Ovary (tissue), 7 donors: ENCODE measurements at regions not wholly inside any gene's neighbourhood (a gene's known extent, or its start where the extent isn't known, plus 50 kb on each side); places are given as distances from the start of the nearest gene placed in this dataset.
"Not testable (repeated sequence)": the region's sequence is repeated elsewhere in the genome, so short reads cannot be mapped to it uniquely, and the experiment has no call there.

Experiments used
- DNase-seq, 5 donors: peaks; one replicate each; pipeline ENCODE4 v3.0.0-alpha.2; 2019 to 2020
- H3K27ac ChIP-seq, 2 donors: fragments of 200-600 bp; one replicate each; pipeline versions ENCODE4 v1.5.1 to v1.8.0; 2019 to 2022
- H3K27me3 ChIP-seq: fragments of 200-600 bp; one replicate; pipeline ENCODE4 v1.8.0; 2022
- H3K36me3 ChIP-seq: fragments of 200-600 bp; sonication (generic); one replicate; pipeline ENCODE4 v1.5.1; 2019
- H3K4me1 ChIP-seq: one replicate; pipeline ENCODE4 v1.8.1; 2013; ENCODE audit warnings: mild to moderate bottlenecking, moderate library complexity; ENCODE audit not compliant: insufficient read depth
- H3K4me3 ChIP-seq: fragments of 200-600 bp; sonication (generic); one replicate; pipeline ENCODE4 v1.5.1; 2017
- H3K9me3 ChIP-seq, 2 donors: fragments of 200-600 bp in 1 of 2; sonication (generic) in 1 of 2; one replicate each; pipeline versions ENCODE4 v1.5.1 to v1.8.1; 2013 to 2019; ENCODE audit warnings: mild to moderate bottlenecking in 1 of 2, moderate library complexity in 1 of 2
- EP300 ChIP-seq: sonication (generic); formaldehyde crosslinking; IDR thresholded peaks from one replicate; pipeline ENCODE4 v1.6.1; 2017; ENCODE audit warnings: antibody characterized with exemption
- POLR2A ChIP-seq: fragments of 450-650 bp; IDR thresholded peaks from one replicate; pipeline ENCODE4 v1.6.1; 2017; ENCODE audit warnings: antibody characterized with exemption, mild to moderate bottlenecking, moderate library complexity
- WGBS, 3 donors: extraction: QIAGEN DNeasy Blood & Tissue Kit in 1 of 3; methylation state at CpG; one replicate each; pipeline versions ENCODE4 v1.1.5 to v1.1.7; 2013 to 2017; 5-methylcytosine and 5-hydroxymethylcytosine counted together
- intact Hi-C, 4 donors: fragments of 100-400 bp; cut with DNase I; formaldehyde crosslinking; loops; one replicate each; pipeline versions ENCODE4 v1.11.0 to v1.15.1; 2022 to 2023
- TF ChIP-seq, protein P1 (sequence below), 3 donors: fragments of 450-650 bp in 2 of 3; fragments of 200-600 bp in 1 of 3; IDR thresholded peaks; one replicate each; pipeline versions ENCODE4 v1.5.1 to v1.8.0; 2016 to 2022; ENCODE audit warnings: antibody characterized with exemption in 3 of 3, mild to moderate bottlenecking in 1 of 3
- donor health status: DM: no; HTN: no; CAD: no; lungs with moderate emphysema.
- donor health status: DM: no; HTN: no; CAD: no.
- donor health status: Bipolar disorder and iron deficiency.
- donor health status: DM: no; HTN: no; CAD: no.
- donor health status: DM: yes; HTN: yes; CAD: no.

DNA sequence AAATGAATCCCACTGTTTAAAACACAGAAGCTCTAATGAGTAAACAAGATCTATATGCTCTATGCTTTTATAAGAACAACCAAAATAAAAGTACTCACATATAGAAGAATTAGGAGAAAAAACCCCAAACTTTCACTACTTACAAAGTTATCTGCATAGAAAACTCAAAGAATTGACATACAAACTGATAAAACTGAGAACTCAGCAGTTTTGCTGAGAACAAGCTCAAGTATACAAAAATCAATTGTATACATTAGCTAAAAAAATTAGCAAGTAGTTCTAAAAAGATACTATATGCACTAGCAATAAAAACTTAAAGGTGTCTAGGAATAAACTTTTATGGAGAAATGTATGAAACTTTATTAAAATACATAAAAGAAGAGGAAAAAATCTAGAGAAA, 186.2 kb upstream of the KAZN start:
- Histone ChIP-seq H3K4me1 (no peaks in the 10 kb centered on the region), H3K4me3 (no peak overlapping the region), H3K36me3 (no peaks in the 10 kb centered on the region), H3K27ac (no peak overlapping the region), H3K27me3 (peaks cover 3% of the 10 kb centered on the region), H3K9me3 (no peaks in the 10 kb centered on the region)
- no peak for DNase-seq
- TF ChIP-seq POLR2A = no peak
- no peak for TF ChIP-seq EP300
- TF ChIP-seq, protein P1, sequence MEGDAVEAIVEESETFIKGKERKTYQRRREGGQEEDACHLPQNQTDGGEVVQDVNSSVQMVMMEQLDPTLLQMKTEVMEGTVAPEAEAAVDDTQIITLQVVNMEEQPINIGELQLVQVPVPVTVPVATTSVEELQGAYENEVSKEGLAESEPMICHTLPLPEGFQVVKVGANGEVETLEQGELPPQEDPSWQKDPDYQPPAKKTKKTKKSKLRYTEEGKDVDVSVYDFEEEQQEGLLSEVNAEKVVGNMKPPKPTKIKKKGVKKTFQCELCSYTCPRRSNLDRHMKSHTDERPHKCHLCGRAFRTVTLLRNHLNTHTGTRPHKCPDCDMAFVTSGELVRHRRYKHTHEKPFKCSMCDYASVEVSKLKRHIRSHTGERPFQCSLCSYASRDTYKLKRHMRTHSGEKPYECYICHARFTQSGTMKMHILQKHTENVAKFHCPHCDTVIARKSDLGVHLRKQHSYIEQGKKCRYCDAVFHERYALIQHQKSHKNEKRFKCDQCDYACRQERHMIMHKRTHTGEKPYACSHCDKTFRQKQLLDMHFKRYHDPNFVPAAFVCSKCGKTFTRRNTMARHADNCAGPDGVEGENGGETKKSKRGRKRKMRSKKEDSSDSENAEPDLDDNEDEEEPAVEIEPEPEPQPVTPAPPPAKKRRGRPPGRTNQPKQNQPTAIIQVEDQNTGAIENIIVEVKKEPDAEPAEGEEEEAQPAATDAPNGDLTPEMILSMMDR (IDR thresholded peaks at IDR 0.05) = no peak
- intact Hi-C loops = no loop called here

DNA sequence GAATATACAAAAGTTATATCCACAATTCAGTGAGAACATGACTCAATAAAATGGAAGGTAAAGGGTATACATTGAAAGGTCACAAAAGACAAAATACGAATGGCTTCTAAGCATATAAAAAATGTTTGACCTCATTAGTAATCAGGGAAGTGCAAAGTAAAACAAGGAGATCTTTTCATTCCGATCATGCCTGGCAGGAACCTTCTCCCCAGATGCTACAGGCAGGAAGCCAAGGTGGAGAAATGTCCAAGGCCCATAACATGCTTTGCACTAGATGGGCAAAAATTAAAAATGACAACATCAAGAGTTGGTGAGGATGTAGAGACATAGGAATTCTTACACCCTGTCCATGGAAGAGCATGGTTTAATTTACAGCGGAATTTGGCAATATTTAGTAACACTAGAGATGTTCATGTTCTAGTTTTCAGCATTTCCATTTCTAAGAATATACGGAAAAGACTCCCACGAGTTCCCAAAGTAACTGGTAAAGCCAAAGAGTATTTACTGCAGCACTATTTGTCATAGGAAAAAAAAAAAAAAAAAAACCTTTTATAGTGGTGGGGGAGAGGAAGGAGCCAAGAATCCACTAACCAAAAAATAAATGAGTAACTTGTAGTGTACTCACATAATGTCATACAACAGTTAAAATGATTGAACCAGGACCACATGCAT, 184.5 kb upstream of the KAZN start:
- Histone ChIP-seq H3K27ac (no peak overlapping the region), H3K27me3 (peaks cover 3% of the 10 kb centered on the region), H3K4me1 (no peaks in the 10 kb centered on the region), H3K9me3 (no peaks in the 10 kb centered on the region), H3K36me3 (no peaks in the 10 kb centered on the region), H3K4me3 (no peak overlapping the region)
- WGBS, 3 donors = 23 to 32% (median 27%) methylated on average over 5 of the region's 5 CpGs
- intact Hi-C loops = no loop called here
- TF ChIP-seq, protein P1 (IDR thresholded peaks at IDR 0.05) = no peak
- TF ChIP-seq POLR2A (no peak), EP300 (no peak)
- no peak for DNase-seq

DNA sequence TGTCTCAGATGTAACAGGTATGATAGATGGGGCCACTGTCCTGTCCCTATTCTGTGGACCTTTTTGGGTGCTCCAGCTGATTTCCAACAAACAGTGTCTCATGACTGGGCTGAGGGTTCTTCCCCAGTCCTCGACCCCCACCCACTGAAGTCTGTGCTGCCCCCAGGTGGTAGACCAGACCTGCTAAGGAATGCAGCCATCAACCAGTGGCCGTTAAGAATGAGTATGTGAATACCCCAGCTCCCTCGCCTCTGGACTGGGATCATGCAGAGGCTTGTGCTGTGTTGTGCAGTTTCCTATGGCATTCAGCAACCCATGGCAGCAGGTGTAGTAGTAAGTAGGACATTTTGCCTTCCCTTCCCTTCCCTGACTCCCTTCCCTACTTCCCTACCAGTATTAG, 183.1 kb upstream of the KAZN start:
- intact Hi-C loops = no loop called here
- Histone ChIP-seq H3K27ac (no peak overlapping the region), H3K27me3 (peaks cover 3% of the 10 kb centered on the region), H3K4me1 (no peaks in the 10 kb centered on the region), H3K9me3 (no peaks in the 10 kb centered on the region), H3K4me3 (no peak overlapping the region), H3K36me3 (no peaks in the 10 kb centered on the region)
- DNase-seq = no peak
- TF ChIP-seq EP300 (no peak), POLR2A (no peak)
- TF ChIP-seq, protein P1 (IDR thresholded peaks at IDR 0.05) = no peak
- WGBS, 3 donors = 65 to 80% (median 69%) methylated on average over 3 of the region's 3 CpGs

DNA sequence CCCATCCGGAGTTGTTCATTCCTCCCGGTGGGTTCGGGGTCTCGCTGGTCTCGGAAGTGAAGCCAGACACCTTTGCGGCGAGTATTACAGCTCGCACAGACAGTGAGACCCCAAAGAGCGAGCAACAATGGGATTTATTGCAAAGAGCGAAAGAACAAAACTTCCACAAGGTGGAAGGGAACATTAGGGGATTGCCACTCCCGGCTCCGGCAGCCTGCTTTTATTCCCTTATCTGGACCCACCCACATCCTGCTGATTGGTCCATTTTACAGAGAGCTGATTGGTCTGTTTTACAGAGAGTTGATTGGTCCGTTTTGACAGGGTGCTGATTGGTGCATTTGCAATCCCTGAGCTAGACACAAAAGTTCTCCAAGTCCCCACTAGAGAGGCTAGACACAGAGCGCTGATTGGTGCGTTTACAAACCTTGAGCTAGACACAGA, 178.7 kb upstream of the KAZN start:
- DNase-seq, H3K4me3 ChIP-seq, H3K27me3 ChIP-seq, H3K9me3 ChIP-seq, intact Hi-C loops, H3K36me3 ChIP-seq, H3K27ac ChIP-seq, H3K4me1 ChIP-seq: not testable (repeated sequence)
- 94 to 95% (median 94%) methylated on average over 15 of the region's 15 CpGs for WGBS, 3 donors

DNA sequence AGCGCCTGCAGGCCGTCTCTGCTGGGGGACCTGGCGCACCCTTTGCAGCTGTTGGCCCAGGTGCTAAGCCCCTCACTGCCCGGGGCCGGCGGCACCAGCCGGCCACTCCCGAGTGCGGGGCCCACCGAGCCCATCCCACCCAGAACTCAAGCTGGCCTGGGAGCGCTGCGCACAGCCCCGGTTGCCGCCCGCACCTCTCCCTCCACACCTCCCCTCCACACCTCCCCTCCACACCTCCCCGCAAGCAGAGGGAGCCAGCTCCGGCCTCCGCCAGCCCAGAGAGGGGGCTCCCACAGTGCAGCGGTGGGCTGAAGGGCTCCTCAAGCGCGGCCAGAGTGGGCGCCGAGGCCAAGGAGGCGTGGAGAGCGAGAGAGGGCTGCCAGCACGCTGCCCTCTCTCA, 177.8 kb upstream of the KAZN start:
- H3K4me3 ChIP-seq = no peak overlapping the region
- TF ChIP-seq, protein P1 (IDR thresholded peaks at IDR 0.05) = no peak
- no peak for TF ChIP-seq POLR2A
- H3K27me3 ChIP-seq = no peaks in the 10 kb centered on the region
- H3K9me3 ChIP-seq = no peaks in the 10 kb centered on the region
- 96 to 98% (median 98%) methylated on average over 26 of the region's 26 CpGs for whole genome bisulfite sequencing, 3 donors
- no peak overlapping the region for H3K27ac ChIP-seq
- no peaks in the 10 kb centered on the region for H3K4me1 ChIP-seq
- intact Hi-C loops = no loop called here
- no peaks in the 10 kb centered on the region for H3K36me3 ChIP-seq
- no peak for DNase-seq
